HepG2 (cell line): ENCODE measurements at regions not wholly inside any gene's neighbourhood (a gene's known extent, or its start where the extent isn't known, plus 50 kb on each side); places are given as distances from the start of the nearest gene placed in this dataset.

Experiments used
- AHR ChIP-seq: IDR thresholded peaks from 2 replicates; pipeline ENCODE4 v1.6.1; 2018; ENCODE audit warnings: missing genetic modification reagents, missing compliant biosample characterization
- ATF2 ChIP-seq: sonication (generic); formaldehyde crosslinking; IDR thresholded peaks from 2 replicates; pipeline ENCODE4 v1.4.0; 2020; ENCODE audit warnings: missing genetic modification reagents
- BCL6 ChIP-seq: IDR thresholded peaks from 2 replicates; pipeline ENCODE4 v1.6.1; 2016; ENCODE audit warnings: missing genetic modification reagents, missing compliant biosample characterization
- CTCF ChIP-seq: sonication (generic); formaldehyde crosslinking; IDR thresholded peaks from 2 replicates; pipeline ENCODE4 v1.5.0; 2020; ENCODE audit warnings: mild to moderate bottlenecking, missing genetic modification reagents, moderate library complexity
- KLF11 ChIP-seq: IDR thresholded peaks from 2 replicates; pipeline ENCODE4 v1.6.1; 2016; ENCODE audit warnings: missing compliant biosample characterization
- MLX ChIP-seq: IDR thresholded peaks from 2 replicates; pipeline ENCODE4 v1.6.1; 2016
- RBAK ChIP-seq: sonication (generic); formaldehyde crosslinking; IDR thresholded peaks from 2 replicates; pipeline ENCODE4 v1.5.1; 2020; ENCODE audit warnings: mild to moderate bottlenecking, missing genetic modification reagents
- SUZ12 ChIP-seq: fragments of 150-350 bp; IDR thresholded peaks from 2 replicates; pipeline ENCODE4 v1.6.1; 2014; ENCODE audit warnings: low read depth, low read length
- TAF1 ChIP-seq: sonication (generic); formaldehyde crosslinking; IDR thresholded peaks from 2 replicates; pipeline ENCODE4 v1.4.0; 2020; ENCODE audit warnings: missing genetic modification reagents
- ZBTB14 ChIP-seq: sonication (generic); formaldehyde crosslinking; IDR thresholded peaks from 2 replicates; pipeline ENCODE4 v1.4.0; 2020; ENCODE audit warnings: missing genetic modification reagents
- ZNF580 ChIP-seq: IDR thresholded peaks from 2 replicates; pipeline ENCODE4 v1.6.1; 2016; ENCODE audit warnings: low read depth, borderline replicate concordance
- ZSCAN12 ChIP-seq: sonication (generic); formaldehyde crosslinking; IDR thresholded peaks from 2 replicates; pipeline ENCODE4 v1.9.0; 2021; ENCODE audit warnings: mild to moderate bottlenecking, missing genetic modification reagents

DNA sequence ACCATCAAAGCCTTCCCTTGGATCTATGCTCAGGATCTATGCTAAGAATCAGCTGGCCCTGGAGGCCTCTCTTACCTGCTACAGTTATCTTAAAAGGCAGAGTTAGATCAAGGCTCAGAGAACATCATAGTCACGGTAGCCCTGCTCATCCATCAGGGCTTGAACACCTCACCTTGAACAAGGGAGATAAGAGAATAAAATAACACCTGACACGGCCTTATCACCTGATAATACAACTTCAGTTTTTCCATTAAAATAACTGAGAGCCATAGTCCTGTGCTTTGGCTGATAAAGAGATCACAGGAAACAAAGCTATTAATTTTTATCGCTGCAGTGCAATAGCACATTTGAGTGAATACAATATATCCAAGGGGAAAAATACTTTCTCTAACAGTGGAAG lies 85.6 kb upstream of the LPP start:
- TF ChIP-seq AHR (CRISPR knock-in tag) (no peak), CTCF (CRISPR knock-in tag) (no peak), TAF1 (CRISPR knock-in tag) (no peak), ZSCAN12 (no peak), ZBTB14 (CRISPR knock-in tag) (no peak), MLX (CRISPR knock-in tag) (no peak), BCL6 (CRISPR knock-in tag) (no peak), KLF11 (no peak), ATF2 (no peak), ZNF580 (CRISPR knock-in tag) (no peak), RBAK (no peak), SUZ12 (no peak)
